ENCODE measurements at regions not wholly inside any gene's neighbourhood (a gene's known extent, or its start where the extent isn't known, plus 50 kb on each side); places are given as distances from the start of the nearest gene placed in this dataset.
A peak's percentile ranks its signal among the peaks of the same experiment; 100 is the strongest.

DNA sequence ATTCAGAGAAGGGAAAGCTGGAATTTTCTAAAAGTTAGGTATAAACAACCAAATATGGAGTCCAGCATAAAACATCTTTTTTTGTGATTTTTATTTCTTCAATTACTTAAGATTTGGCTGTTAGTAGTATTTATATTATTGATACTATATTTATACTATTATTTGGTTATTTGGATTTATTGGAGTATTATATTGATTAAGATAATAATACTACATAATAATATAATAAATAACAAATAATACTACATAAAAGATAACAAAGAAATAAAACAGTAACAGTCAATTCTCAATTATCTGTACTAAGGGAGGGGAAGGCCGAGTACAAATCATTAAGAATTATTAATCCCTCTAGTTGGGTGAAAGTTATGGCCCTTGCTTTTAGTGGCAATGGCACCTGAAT, 66.0 kb upstream of the IRF2 start:
- no peak overlapping the region for H3K14ac ChIP-seq (ENCODE audit: low read length)
- H4K8ac ChIP-seq (ENCODE audit: low read depth, low read length): no peak overlapping the region
- no peak overlapping the region for H4K91ac ChIP-seq (ENCODE audit: low read depth, low read length)
- no peak overlapping the region for H2BK12ac ChIP-seq (ENCODE audit: low read length)
- no peak overlapping the region for H3K4me2 ChIP-seq (ENCODE audit: low read length)
- no peak overlapping the region for H3K23ac ChIP-seq (ENCODE audit: low read length)
- no peak overlapping the region for H4K12ac ChIP-seq (ENCODE audit: low read depth, low read length)
- no peaks in the 10 kb centered on the region for H3K9me3 ChIP-seq (ENCODE audit: insufficient read depth, low read depth, low read length)
- no peak overlapping the region for H3K4ac ChIP-seq (ENCODE audit: low read depth, low read length)
- no peak overlapping the region for H2BK120ac ChIP-seq (ENCODE audit: insufficient read depth, low read length, poor library complexity)
- H3K9ac ChIP-seq (ENCODE audit: low read length): no peak overlapping the region
- DNase-seq: no peak
- H3K79me2 ChIP-seq (ENCODE audit: control insufficient read depth, insufficient read depth, low read length, poor library complexity): no peaks in the 10 kb centered on the region
- no peak overlapping the region for H3K18ac ChIP-seq (ENCODE audit: low read length)
- no peak overlapping the region for H2AFZ ChIP-seq (ENCODE audit: insufficient read depth, low read length, poor library complexity)
- no peak overlapping the region for H3K27ac ChIP-seq (ENCODE audit: low read depth, low read length)
- no peak overlapping the region for H2BK5ac ChIP-seq (ENCODE audit: low read depth, low read length, poor library complexity)
- H3K4me1 ChIP-seq (ENCODE audit: control insufficient read depth in 1 of 2, insufficient read depth in 2 of 2, low read length in 2 of 2): no peaks in the 10 kb centered on the region
- H3K4me3 ChIP-seq (ENCODE audit: low read depth, low read length): no peak overlapping the region
- no peak overlapping the region for H2AK5ac ChIP-seq (ENCODE audit: low read length)
- no CpG with 5 or more reads among the region's 1 CpG for WGBS (ENCODE audit: extremely low coverage, insufficient coverage, insufficient read length)
- no peaks in the 10 kb centered on the region for H3K27me3 ChIP-seq (ENCODE audit: insufficient read depth, low read length)
- no peaks in the 10 kb centered on the region for H3K36me3 ChIP-seq (ENCODE audit: control insufficient read depth in 1 of 2, insufficient read depth in 2 of 2, low read length in 2 of 2)
- peaks cover 3% of the 10 kb centered on the region for H3K79me1 ChIP-seq (ENCODE audit: low read length)

- Histone ChIP-seq H2AK5ac (ENCODE audit: low read length) (no peak overlapping the region), H2AFZ (ENCODE audit: insufficient read depth, low read length, poor library complexity) (peak overlapping the region; percentile 55), H3K27me3 (ENCODE audit: insufficient read depth, low read length) (no peaks in the 10 kb centered on the region), H3K4ac (ENCODE audit: low read depth, low read length) (no peak overlapping the region), H3K27ac (ENCODE audit: low read depth, low read length) (no peak overlapping the region), H3K4me1 (ENCODE audit: control insufficient read depth in 1 of 2, insufficient read depth in 2 of 2, low read length in 2 of 2) (no peaks in the 10 kb centered on the region), H3K79me2 (ENCODE audit: control insufficient read depth, insufficient read depth, low read length, poor library complexity) (no peaks in the 10 kb centered on the region), H3K18ac (ENCODE audit: low read length) (no peak overlapping the region), H4K12ac (ENCODE audit: low read depth, low read length) (no peak overlapping the region), H2BK120ac (ENCODE audit: insufficient read depth, low read length, poor library complexity) (no peak overlapping the region), H3K4me3 (ENCODE audit: low read depth, low read length) (no peak overlapping the region), H3K4me2 (ENCODE audit: low read length) (peak overlapping the region; percentile 85), H2BK12ac (ENCODE audit: low read length) (no peak overlapping the region), H3K9ac (ENCODE audit: low read length) (no peak overlapping the region), H4K8ac (ENCODE audit: low read depth, low read length) (peak overlapping the region; percentile 74), H3K36me3 (ENCODE audit: control insufficient read depth in 1 of 2, insufficient read depth in 2 of 2, low read length in 2 of 2) (no peaks in the 10 kb centered on the region), H4K91ac (ENCODE audit: low read depth, low read length) (no peak overlapping the region), H3K9me3 (ENCODE audit: insufficient read depth, low read depth, low read length) (no peaks in the 10 kb centered on the region), H2BK5ac (ENCODE audit: low read depth, low read length, poor library complexity) (no peak overlapping the region), H3K23ac (ENCODE audit: low read length) (no peak overlapping the region), H3K14ac (ENCODE audit: low read length) (no peak overlapping the region), H3K79me1 (ENCODE audit: low read length) (peaks cover 3% of the 10 kb centered on the region)
- no CpG with 5 or more reads among the region's 18 CpGs for WGBS (ENCODE audit: extremely low coverage, insufficient coverage, insufficient read length)
- peak; percentile 46 to 68 for DNase-seq
Observed at GRCh38 chr4:184538023-184538599, 63.8 kb upstream of the IRF2 start.

GRCh38 chr4:184537269-184538022, 63.1 kb upstream of the IRF2 start:
- H3K79me2 ChIP-seq (ENCODE audit: control insufficient read depth, insufficient read depth, low read length, poor library complexity): no peaks in the 10 kb centered on the region
- H3K4me2 ChIP-seq (ENCODE audit: low read length): peak overlapping the region; percentile 85
- no CpG with 5 or more reads among the region's 29 CpGs for WGBS (ENCODE audit: extremely low coverage, insufficient coverage, insufficient read length)

DNA sequence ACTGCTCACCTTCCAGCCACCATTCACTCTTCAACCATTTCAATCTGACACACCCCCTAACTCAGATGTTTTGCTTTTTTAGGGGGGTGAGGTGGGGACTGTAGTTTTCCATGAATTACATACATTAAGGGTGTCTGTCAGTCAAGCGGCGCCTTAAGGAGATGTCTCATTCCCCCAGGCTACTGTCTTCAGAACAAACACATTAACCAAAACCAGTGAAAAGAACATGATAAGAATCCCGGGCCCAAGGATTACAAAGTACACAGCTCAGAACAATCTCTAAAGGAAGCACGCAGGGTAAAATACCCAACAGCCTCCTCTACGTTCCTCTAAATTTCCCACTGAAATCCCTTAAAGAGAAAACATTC, 62.5 kb upstream of the IRF2 start:
- Histone ChIP-seq H3K4me3 (ENCODE audit: low read depth, low read length) (peak overlapping the region; percentile 71), H3K79me2 (ENCODE audit: control insufficient read depth, insufficient read depth, low read length, poor library complexity) (no peaks in the 10 kb centered on the region), H3K18ac (ENCODE audit: low read length) (no peak overlapping the region), H3K36me3 (ENCODE audit: control insufficient read depth in 1 of 2, insufficient read depth in 2 of 2, low read length in 2 of 2) (no peaks in the 10 kb centered on the region), H3K14ac (ENCODE audit: low read length) (no peak overlapping the region), H3K4ac (ENCODE audit: low read depth, low read length) (no peak overlapping the region), H2BK5ac (ENCODE audit: low read depth, low read length, poor library complexity) (no peak overlapping the region), H3K79me1 (ENCODE audit: low read length) (peaks cover 3% of the 10 kb centered on the region), H4K12ac (ENCODE audit: low read depth, low read length) (no peak overlapping the region), H3K9ac (ENCODE audit: low read length) (peak overlapping the region; percentile 32), H4K8ac (ENCODE audit: low read depth, low read length) (peak overlapping the region; percentile 86), H3K9me3 (ENCODE audit: insufficient read depth, low read depth, low read length) (no peaks in the 10 kb centered on the region), H2BK12ac (ENCODE audit: low read length) (no peak overlapping the region), H4K91ac (ENCODE audit: low read depth, low read length) (no peak overlapping the region), H3K23ac (ENCODE audit: low read length) (no peak overlapping the region), H3K4me2 (ENCODE audit: low read length) (peak overlapping the region; percentile 85), H3K4me1 (ENCODE audit: control insufficient read depth in 1 of 2, insufficient read depth in 2 of 2, low read length in 2 of 2) (no peaks in the 10 kb centered on the region), H2AK5ac (ENCODE audit: low read length) (no peak overlapping the region), H2AFZ (ENCODE audit: insufficient read depth, low read length, poor library complexity) (no peak overlapping the region), H3K27ac (ENCODE audit: low read depth, low read length) (peak overlapping the region; percentile 72), H2BK120ac (ENCODE audit: insufficient read depth, low read length, poor library complexity) (no peak overlapping the region), H3K27me3 (ENCODE audit: insufficient read depth, low read length) (no peaks in the 10 kb centered on the region)
- no CpG with 5 or more reads among the region's 5 CpGs for WGBS (ENCODE audit: extremely low coverage, insufficient coverage, insufficient read length)
- no peak for DNase-seq

More at GRCh38 chr4:184537269-184538022, 63.1 kb upstream of the IRF2 start:
- Histone ChIP-seq H3K4me1 (ENCODE audit: control insufficient read depth in 1 of 2, insufficient read depth in 2 of 2, low read length in 2 of 2) (no peaks in the 10 kb centered on the region), H2AK5ac (ENCODE audit: low read length) (no peak overlapping the region), H3K23ac (ENCODE audit: low read length) (no peak overlapping the region), H2BK120ac (ENCODE audit: insufficient read depth, low read length, poor library complexity) (peak overlapping the region; percentile 27), H3K4ac (ENCODE audit: low read depth, low read length) (peak overlapping the region; percentile 32), H3K14ac (ENCODE audit: low read length) (peak overlapping the region; percentile 69), H2BK12ac (ENCODE audit: low read length) (no peak overlapping the region), H3K18ac (ENCODE audit: low read length) (peak overlapping the region; percentile 71), H2BK5ac (ENCODE audit: low read depth, low read length, poor library complexity) (peak overlapping the region; percentile 65), H3K36me3 (ENCODE audit: control insufficient read depth in 1 of 2, insufficient read depth in 2 of 2, low read length in 2 of 2) (no peaks in the 10 kb centered on the region), H4K8ac (ENCODE audit: low read depth, low read length) (peak overlapping the region; percentile 86), H3K27ac (ENCODE audit: low read depth, low read length) (peak overlapping the region; percentile 72), H3K4me3 (ENCODE audit: low read depth, low read length) (peak overlapping the region; percentile 71), H4K12ac (ENCODE audit: low read depth, low read length) (peak overlapping the region; percentile 21), H3K27me3 (ENCODE audit: insufficient read depth, low read length) (no peaks in the 10 kb centered on the region), H3K9ac (ENCODE audit: low read length) (peak overlapping the region; percentile 32), H3K79me1 (ENCODE audit: low read length) (peaks cover 3% of the 10 kb centered on the region), H4K91ac (ENCODE audit: low read depth, low read length) (peak overlapping the region; percentile 82), H3K9me3 (ENCODE audit: insufficient read depth, low read depth, low read length) (no peaks in the 10 kb centered on the region), H2AFZ (ENCODE audit: insufficient read depth, low read length, poor library complexity) (peak overlapping the region; percentile 67)
- DNase-seq: peak; percentile 93 to 94
